HG03378 (cell line): ENCODE measurements at regions not wholly inside any gene's neighbourhood (a gene's known extent, or its start where the extent isn't known, plus 50 kb on each side); places are given as distances from the start of the nearest gene placed in this dataset.

Experiments used
- ATAC-seq: cut with Tn5 transposase; IDR thresholded peaks from one replicate; pipeline ENCODE4 v1.9.1; 2021; ENCODE audit warnings: mild to moderate bottlenecking, moderate library complexity; ENCODE audit not compliant: unreplicated experiment

DNA sequence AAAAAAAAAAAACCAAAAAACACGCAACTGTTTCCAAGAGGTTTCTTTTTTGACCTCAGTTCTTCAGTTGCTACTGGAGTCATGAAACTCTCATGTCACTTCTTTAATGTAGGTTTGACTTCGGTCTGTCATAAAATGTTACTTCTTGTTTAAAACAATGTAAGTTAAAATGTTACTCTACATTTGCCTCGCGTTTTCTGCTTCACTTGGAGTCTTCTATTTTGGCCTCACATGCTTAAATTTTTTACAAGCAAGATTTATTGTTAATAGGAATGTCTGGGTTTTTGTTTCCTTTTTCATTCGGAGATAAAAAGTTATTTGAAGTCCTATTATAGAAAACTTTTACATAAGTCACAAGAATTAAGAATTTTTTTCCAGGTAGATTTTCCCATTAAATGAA lies 880.2 kb downstream of the LTN1 start:
- ATAC-seq = no peak

DNA sequence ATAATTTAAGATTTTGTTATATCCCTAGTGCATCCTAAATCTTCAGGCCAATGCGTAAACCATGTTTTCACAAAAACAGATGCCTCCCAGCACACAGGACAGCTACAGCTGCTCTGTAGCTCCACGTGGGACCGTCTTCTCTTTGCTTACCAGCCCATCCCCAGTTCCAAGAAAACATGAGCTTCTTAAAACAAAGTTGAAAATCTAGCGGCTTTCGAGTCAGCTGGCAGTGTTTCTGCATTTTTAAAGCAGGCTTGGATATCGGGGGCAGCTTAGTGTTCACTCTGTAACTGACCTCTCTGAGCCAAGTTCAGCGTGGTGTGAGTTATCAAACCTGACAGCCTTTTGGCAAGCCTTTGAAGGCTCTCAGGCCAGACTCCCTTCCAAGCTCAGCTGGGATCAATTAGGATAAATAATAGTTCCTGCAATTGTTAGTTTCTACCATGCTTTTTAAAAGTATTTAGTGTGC lies 881.5 kb downstream of the LTN1 start:
- no peak for ATAC-seq

DNA sequence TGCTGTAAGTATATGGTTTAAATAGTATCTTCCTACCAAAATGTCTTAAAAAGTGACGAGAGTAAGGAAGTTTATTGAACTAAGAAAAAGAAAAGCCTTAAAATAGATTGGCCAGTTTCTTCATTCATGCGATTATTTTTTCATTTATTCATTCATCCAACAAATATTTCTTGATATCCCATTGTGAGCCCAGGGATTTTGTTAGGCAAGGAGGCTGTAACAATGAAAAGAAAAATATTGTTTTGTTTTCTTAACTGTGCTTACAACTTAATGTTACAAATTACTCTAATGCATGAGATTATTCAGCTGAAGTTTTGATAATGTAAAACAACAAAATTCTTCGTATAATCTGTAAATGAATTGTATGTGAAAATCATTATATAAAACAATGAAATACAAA lies 882.0 kb downstream of the LTN1 start:
- no peak for ATAC-seq

DNA sequence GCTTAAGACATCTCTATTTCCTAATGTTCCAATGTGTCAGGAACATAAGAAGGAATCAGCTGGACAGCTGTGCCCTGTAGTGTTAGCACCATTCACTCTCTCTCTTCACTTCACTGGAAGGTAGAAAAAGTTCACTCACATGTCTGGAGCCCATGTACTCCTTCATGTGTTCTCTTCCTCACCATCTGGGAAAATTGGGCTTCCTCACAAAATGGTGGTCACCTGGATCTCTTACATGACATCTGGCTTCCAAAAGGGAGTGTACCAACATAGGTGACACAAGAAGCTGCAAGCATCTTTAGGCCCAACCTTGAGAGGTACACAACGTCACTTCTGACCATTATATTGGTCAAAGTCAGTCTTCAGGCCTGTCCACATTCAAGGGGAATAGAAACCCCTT lies 882.6 kb downstream of the LTN1 start:
- ATAC-seq = no peak

DNA sequence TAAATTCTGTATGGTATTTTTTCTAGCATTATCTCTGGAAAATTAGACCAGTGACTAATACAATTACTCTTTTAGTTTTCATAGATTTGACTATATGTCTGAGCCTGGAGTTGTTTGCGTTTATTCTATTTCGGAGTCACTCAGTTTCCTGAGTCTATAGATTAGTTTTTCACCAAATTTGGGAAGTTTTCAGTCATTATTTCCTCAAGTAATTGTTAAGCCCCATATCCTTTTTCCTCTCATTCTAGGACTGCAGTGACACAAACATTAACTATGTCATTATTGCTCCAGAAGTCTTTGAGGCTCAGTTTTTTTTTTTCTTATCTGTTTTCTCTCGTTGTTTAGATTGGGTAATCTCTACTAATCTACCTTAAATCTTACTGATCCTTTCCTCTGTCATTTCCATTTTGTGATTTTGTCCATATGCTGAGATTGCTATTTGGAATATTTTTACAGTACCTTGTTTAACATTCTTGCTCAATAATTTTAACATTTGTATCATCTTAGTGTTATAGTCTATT lies 886.2 kb downstream of the LTN1 start:
- no peak for ATAC-seq

DNA sequence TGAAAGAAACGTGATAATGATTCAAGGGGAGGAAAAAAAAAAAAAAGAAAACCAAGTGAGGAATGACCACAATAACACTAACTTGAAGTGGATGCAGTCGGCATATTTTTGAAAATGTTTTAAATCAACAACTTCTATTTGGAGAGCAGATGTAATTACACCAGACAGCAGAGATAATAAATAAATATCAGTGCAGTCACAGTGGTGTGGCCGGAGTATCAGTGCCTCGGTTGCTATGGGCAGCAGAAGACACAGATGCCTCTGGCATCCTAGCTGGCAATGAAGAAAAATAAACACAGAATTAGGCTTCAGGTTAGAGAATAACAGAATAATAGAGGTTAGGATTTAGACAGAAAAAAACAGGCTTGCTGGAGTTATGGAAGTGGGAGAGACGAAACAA lies 888.3 kb downstream of the LTN1 start:
- no peak for ATAC-seq

DNA sequence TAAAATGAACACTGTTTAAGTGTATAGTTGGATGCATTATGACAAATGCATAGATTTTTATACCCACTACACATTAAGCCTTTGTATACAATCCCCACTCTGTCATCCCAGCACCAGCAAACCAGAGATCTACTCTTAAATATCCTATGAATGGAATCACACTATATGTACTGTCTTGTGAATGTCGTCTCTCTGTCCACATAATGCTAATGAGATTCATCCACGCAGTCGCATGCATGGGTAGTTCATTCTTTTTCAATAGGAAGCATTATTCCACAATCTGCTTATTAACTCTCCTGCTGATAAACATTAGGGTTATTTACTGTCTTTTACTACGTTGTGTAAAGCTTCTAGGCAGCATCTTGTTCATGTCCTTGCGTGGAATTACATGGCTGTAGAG lies 892.3 kb downstream of the LTN1 start:
- ATAC-seq = no peak

DNA sequence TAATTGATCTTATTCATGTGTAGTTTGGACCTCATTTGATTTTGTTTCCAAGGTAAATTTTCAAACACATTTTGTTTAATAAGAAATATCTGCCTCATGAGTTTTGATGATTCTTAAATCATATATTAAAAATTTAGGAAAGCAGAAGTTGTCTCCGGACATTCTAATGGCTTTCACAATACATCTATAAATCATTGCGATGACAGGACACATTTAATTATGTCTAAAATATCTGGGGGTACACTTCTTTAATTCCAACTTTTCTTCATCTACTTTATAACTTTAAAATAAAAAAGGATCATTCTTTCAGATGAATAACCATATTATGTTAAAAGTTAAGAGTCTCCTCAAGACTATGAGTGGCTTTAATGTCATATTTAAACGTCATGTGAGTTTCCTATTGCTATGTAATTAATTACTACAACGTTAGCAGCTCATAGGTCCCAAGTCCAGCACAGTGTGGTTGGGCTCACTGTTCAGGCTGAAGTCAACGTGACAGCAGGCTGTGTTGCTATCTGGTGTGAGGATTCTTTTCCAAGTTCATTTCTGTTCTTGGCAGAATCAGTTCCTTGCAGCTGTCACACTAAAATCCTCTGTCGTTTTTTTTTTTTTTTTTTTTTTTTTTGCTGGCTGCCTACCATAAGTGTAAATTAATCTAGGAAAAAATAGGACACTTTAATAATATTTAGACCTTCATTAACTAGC lies 893.5 kb downstream of the LTN1 start:
- no peak for ATAC-seq

DNA sequence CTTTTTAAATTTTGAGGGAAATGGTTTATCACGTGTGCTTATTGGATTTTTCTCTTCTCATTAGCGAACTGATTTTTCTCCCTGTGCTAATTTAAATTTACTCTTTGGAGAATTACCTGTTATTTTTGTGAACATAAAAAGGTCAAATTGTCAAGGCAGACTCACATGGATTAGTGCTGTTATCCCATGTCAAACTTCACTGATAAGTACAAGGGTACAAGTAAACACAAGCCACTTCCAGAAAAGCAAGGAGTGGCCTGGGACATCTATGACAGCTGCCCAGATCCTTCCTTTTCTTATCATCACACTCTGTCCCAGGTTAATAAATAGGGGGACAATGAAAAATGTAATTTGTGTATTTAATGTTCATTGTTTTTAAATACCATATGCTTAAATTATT lies 901.2 kb downstream of the LTN1 start:
- no peak for ATAC-seq

DNA sequence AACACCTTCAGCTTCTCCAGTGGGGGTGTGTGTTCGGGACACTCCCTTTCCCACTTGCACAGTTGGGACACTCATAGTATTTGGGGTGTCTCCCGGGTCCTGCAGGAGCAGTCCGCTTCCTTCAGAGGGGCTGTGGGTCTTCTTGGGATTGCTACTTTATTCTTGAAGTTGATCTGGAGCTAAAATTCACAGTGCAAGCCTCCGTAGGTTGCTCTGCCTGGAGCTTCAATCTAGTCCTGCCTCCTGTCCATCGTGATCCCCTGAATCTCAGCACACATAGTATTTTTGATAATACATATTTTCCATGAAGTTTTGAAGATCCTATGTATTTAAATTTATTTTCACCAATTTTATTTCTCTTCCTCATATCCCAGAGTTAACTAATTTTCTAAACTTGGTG lies 902.1 kb downstream of the LTN1 start:
- ATAC-seq = no peak

DNA sequence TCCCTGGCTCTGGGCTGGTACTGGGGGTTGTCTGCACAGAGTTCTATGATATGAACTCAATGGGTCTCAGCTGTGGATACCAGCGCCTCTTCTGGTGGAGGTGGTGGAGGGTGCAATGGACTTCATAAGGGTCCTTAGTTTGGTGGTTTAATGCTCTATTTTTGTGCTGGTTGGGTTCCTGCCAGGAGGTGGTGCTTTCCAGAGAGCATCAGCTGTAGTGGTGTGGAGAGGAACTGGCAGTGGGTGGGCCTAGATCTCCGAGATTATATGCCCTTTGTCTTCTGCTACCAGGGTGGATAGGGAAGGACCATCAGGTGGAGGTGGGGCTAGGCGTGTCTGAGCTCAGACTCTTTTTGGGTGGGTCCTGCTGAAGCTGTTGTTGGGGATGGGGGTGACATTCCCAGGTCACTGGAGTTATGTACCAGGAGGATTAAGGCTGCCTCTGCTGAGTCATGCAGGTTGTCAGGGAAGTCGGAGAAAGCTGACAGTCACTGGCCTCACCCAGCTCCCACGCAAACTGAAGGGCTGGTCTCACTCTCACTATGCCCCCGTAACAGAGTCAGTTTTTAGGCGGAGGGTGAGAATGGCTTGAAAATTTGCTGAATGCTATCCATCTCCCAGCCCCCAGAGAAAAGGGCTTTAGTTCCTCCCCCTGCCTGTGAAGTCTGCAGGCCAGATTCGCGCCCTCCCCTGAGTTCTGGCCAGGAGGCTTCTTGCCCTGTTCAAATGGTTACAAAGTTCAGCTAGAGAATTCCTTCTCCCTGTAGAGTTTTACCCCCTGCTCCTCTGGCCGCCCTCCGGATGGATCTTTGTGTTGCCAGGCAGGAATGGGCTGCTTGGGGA lies 902.9 kb downstream of the LTN1 start:
- no peak for ATAC-seq

DNA sequence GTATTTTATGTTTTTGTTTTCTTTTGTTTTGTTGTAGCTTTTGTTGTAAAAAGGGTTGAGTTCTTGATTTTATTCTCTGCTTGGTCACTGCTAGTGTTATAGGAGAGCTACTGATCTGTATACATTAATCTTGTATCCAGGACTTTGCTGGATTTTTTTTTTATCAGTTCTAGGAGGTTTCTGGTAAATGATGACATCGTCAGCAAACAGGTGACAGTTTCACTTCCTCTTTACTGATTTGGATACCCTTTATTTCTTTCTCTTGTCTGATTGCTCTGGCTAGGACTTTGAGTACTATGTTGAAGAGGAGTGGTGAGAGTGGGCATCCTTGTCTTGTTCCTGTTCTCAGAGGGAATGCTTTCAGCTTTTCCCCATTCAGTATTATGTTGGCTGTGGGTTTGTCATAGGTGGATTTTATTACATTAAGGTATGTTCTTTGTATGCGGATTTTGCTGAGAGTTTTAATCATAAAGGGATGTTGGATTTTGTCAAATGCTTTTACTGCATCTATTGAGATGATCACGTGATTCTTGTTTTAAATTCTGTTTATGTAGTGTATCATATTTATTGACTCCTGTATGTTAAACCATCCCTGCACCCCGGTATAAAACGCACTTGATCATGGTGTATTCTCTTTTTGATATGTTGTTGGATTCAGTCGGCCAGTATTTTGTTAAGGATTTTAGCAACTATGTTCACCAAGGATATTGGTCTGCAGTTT lies 905.7 kb downstream of the LTN1 start:
- ATAC-seq = no peak

DNA sequence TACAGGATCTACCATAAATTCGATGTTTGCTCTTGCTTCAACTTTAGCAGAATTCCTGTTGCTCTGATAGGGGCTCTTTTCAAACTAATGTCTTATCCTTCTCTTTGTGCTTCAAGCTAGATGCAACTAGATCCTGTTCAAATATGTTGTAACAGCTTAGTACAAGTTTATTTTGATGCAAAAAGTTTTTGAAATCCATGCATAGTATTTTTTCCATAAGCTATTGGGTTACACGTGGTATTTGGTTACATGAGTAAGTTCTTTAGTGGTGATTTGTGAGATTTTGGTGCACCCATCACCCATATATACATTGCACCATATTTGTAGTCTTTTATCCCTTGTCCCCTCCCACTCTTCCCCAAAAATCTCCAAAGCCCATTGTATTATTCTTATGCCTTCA lies 907.7 kb downstream of the LTN1 start:
- ATAC-seq = no peak

DNA sequence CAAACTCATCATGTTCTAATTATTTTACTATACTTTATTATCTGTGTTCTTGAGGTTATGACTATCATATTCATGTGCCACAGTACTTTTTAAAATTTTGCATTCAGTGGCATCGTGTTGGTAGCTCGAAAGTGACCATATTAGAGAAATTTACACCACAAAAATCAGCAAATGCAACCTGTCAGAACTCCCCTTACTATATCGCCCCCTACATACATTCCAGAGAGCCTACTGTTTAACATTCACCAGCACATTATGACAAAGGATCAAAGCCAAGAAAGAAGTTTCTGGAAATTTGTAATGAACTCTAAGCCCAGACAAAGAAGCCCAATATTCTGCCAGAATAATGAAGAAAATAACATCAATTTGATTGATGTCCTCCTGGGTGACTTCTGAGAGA lies 909.3 kb downstream of the LTN1 start:
- no peak for ATAC-seq

DNA sequence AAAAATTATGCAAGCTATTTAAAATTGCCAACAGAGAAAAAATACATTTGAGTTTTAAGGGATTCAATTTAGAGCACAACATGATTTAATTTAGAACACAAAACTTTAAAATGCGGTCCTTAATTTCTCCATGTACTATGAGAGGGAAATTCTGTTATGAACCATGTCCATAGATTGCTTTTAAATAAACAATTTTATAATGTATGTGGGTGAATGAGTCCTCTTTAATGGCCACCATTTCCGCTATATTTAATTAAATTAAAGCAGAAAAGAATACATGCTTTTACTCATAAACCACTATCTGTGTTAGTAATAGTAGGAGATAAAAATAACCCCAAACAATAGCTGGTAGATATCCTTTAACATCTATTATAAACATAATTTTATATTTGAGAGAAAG lies 914.6 kb downstream of the LTN1 start:
- no peak for ATAC-seq

DNA sequence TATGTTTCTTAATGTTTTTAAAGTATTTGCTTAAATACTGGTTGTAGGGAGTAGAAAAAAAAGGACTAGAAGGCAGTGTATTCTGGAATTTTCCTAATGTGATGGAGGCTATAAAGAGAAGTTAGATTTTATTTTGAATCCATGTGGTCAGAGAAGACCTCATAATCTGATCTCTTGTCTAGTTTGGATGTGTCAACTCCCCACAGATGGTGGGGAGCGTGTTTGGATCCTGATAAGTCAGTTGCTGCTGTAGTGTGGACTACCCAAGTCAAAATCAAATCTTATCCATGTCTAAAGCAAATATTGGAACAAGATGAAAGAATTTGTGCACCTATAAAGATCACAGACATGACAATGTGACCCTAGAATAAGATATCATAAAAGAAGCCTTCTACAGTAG lies 918.0 kb downstream of the LTN1 start:
- ATAC-seq = no peak

DNA sequence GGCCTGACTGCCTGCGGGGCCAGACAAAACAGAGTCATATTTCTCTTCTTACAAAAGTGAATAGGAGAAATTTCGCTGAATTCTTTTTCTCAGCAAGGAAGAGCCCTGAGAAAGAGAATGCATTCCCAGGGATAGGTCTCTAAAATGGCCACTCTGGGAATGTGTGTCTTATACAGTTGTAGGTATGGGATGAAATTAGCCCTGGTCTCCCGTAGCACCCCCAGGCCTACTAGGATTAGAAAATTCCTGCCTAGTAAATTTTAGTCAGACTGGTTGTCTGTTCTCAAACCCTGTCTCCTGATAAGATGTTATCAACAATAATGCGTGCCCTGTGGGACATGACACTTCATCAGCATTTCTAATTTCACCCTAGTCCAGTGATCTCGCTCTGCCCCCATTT lies 920.1 kb downstream of the LTN1 start:
- no peak for ATAC-seq

DNA sequence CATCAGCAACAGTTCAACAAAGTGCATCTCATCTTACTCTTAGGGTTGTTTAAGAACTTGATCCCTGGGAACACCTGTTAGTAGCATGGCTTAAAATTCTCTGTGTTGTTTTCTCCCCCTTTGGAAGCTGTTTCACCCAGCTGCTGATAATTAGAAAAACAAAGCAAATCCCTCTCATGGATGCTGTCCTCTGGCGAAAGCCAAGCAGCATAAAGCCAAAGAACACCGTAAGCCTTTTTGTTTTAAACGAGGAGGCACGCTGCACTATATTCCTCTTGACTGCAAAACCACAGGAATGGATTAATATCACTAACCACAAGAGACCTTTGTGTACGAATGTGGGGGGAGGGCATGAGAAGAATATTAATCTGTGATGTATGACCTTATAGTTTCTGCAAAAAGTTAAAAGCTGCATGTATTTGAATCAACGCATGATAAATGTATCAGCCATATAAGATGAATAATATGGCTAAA lies 923.2 kb downstream of the LTN1 start:
- no peak for ATAC-seq

DNA sequence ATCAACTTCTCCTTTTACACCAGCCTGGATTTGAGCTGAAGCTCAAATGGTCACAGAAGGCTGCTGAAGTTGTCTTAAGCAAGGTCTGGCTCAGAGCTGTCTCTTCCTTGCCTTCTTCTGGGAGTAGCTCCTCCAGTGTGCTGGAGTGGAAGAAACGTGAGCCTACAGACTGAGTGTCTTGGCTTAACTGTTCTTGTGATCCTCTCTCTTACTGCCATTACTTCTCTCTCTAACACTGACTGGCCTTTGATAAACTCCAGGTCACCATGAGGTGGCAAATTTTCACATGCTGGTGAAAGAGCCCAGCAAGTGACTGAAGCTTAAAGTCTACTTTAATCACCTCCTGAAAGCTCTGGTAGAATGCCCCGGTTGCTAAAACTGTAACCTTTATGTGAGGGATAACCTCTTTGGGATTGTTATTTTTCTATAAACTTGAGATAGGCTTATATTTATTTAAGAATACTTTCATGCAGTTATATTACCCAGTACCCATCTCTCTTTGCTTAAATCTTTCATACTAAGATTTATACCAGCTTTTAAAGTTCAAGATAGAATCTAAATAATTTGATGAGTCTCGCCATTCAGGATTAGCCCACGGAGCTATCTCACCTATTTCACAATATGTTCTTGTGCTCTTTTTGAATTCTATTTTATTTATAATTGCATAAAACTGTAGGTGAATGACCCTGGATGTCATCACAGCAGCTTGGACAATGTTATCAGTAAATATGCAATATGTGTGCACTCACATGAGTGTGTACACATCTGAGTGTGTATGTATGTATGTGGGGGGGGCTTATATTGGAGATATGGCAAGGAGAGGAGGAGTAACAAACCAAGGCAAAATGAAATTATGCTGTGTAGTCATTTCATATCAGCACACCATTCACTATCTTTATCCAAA lies 924.0 kb downstream of the LTN1 start:
- ATAC-seq = no peak

DNA sequence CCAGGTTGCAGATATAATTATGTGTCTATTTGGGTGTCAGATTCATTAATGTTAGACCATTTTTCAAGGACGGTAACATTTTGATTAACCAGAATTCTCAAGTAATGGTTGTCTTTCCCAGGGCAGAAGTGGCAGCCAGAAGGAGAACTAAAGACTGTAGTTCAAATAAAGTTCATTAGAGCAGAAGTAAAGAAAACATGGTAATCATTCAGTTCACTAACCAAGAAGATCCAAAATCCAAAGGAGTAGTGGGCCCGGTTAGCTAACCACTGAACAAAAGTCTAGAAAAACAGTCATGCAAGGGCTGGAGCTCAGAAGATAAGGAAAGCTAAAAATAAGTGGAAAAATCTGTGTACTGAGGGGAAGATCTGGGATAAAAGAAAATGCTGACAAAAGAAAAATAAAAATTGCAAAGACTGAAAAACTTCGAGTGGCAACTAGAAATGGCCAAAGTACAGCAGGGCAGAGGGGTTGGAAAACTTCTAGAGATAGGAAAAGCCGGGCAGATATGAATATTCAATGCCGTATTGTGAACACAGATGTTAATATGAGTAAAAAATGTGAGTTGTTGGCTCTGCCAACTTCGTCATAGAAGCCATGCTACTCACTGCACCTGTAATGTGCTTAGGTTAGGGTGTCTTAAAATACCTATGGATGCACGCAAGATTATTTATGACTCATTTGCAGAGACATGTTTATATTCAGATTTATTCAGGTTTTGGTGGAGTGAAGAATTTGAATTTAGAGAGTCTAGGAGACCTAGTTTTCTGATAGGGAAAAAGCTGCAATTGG lies 925.9 kb downstream of the LTN1 start:
- no peak for ATAC-seq
